Osteoblast (primary cell): ENCODE measurements at regions not wholly inside any gene's neighbourhood (a gene's known extent, or its start where the extent isn't known, plus 50 kb on each side); places are given as distances from the start of the nearest gene placed in this dataset.

ENCODE experiments used
- DNase-seq: peaks from one replicate; pipeline ENCODE4 v3.0.0; 2011; ENCODE audit warnings: low spot score, mixed read lengths; ENCODE audit not compliant: insufficient read length; ENCODE audit errors: missing footprints
- H2AFZ ChIP-seq: 2 replicates; pipeline ENCODE4 v1.6.0; 2011; ENCODE audit warnings: mild to moderate bottlenecking, low read length
- H3K27ac ChIP-seq: 2 replicates; pipeline ENCODE4 v1.5.1; 2011; ENCODE audit warnings: mild to moderate bottlenecking, low read depth, low read length, moderate library complexity
- H3K27me3 ChIP-seq: 2 replicates; pipeline ENCODE4 v1.6.0; 2012; ENCODE audit warnings: mild to moderate bottlenecking, control low read depth, inconsistent platforms, low read length, moderate library complexity; ENCODE audit not compliant: insufficient read depth
- H3K36me3 ChIP-seq: 2 replicates; pipeline ENCODE4 v1.5.1; 2011; ENCODE audit warnings: mild to moderate bottlenecking, low read length, control low read depth, moderate library complexity; ENCODE audit not compliant: insufficient read depth
- H3K4me1 ChIP-seq: 2 replicates; pipeline ENCODE4 v1.5.1; 2011; ENCODE audit warnings: mild to moderate bottlenecking, low read length, control low read depth, moderate library complexity; ENCODE audit not compliant: insufficient read depth
- H3K4me2 ChIP-seq: 2 replicates; pipeline ENCODE4 v1.6.0; 2011; ENCODE audit warnings: mild to moderate bottlenecking, low read length; ENCODE audit not compliant: insufficient read depth
- H3K4me3 ChIP-seq: fragments of 200-600 bp; sonication (generic); 3 replicates; pipeline ENCODE4 v1.5.1; 2012; ENCODE audit warnings: mild to moderate bottlenecking, low read length, inconsistent platforms; ENCODE audit not compliant: insufficient read depth
- H3K79me2 ChIP-seq: 2 replicates; pipeline ENCODE4 v1.6.0; 2012; ENCODE audit warnings: mild to moderate bottlenecking, low read length, control low read depth, inconsistent platforms; ENCODE audit not compliant: insufficient read depth
- H3K9me3 ChIP-seq: 2 replicates; pipeline ENCODE4 v1.5.1; 2011; ENCODE audit warnings: low read depth, low read length, control low read depth
- H4K20me1 ChIP-seq: 2 replicates; pipeline ENCODE4 v1.6.0; 2012; ENCODE audit warnings: mild to moderate bottlenecking, low read length, control low read depth; ENCODE audit not compliant: insufficient read depth
- CTCF ChIP-seq: IDR thresholded peaks from 2 replicates; pipeline ENCODE4 v1.5.1; 2011; ENCODE audit warnings: mild to moderate bottlenecking, low read depth, low read length, moderate library complexity; ENCODE audit errors: extremely low read depth

- Histone ChIP-seq H3K4me3 (no peak overlapping the region), H3K4me1 (no peaks in the 10 kb centered on the region), H3K36me3 (no peaks in the 10 kb centered on the region), H3K4me2 (no peak overlapping the region), H3K9me3 (no peaks in the 10 kb centered on the region), H3K27me3 (no peaks in the 10 kb centered on the region), H3K27ac (no peak overlapping the region), H4K20me1 (no peaks in the 10 kb centered on the region), H3K79me2 (no peaks in the 10 kb centered on the region), H2AFZ (no peak overlapping the region)
- TF ChIP-seq CTCF = peak; percentile 46
- DNase-seq = no peak
Measured at GRCh38 chr10:123573236-123574108, 92.7 kb upstream of the GPR26 start.

- no peaks in the 10 kb centered on the region for H3K27me3 ChIP-seq
- H3K4me2 ChIP-seq = no peak overlapping the region
- H3K79me2 ChIP-seq = no peaks in the 10 kb centered on the region
- no peak overlapping the region for H3K4me3 ChIP-seq
- no peak overlapping the region for H3K27ac ChIP-seq
- DNase-seq = no peak
- no peak for TF ChIP-seq CTCF
- no peaks in the 10 kb centered on the region for H3K4me1 ChIP-seq
- no peaks in the 10 kb centered on the region for H3K36me3 ChIP-seq
- H2AFZ ChIP-seq = no peak overlapping the region
- H3K9me3 ChIP-seq = no peaks in the 10 kb centered on the region
- no peaks in the 10 kb centered on the region for H4K20me1 ChIP-seq
Measured at GRCh38 chr10:123574109-123574698, 92.0 kb upstream of the GPR26 start.

- no peak overlapping the region for H3K4me3 ChIP-seq
- TF ChIP-seq CTCF = no peak
- H3K4me1 ChIP-seq = no peaks in the 10 kb centered on the region
- H3K9me3 ChIP-seq = no peaks in the 10 kb centered on the region
- no peaks in the 10 kb centered on the region for H3K36me3 ChIP-seq
- no peaks in the 10 kb centered on the region for H3K27me3 ChIP-seq
- H3K79me2 ChIP-seq = no peaks in the 10 kb centered on the region
- no peaks in the 10 kb centered on the region for H4K20me1 ChIP-seq
- H3K27ac ChIP-seq = no peak overlapping the region
- H3K4me2 ChIP-seq = no peak overlapping the region
- DNase-seq = no peak
- H2AFZ ChIP-seq = no peak overlapping the region
Measured at GRCh38 chr10:123575105-123575504, 91.0 kb upstream of the GPR26 start.

GRCh38 chr10:123576706-123577105 is 89.4 kb upstream of the GPR26 start:
- Histone ChIP-seq H3K27ac (no peak overlapping the region), H3K79me2 (no peaks in the 10 kb centered on the region), H4K20me1 (no peaks in the 10 kb centered on the region), H3K4me2 (no peak overlapping the region), H3K9me3 (no peaks in the 10 kb centered on the region), H3K36me3 (no peaks in the 10 kb centered on the region), H3K27me3 (no peaks in the 10 kb centered on the region), H3K4me1 (no peaks in the 10 kb centered on the region), H3K4me3 (no peak overlapping the region), H2AFZ (no peak overlapping the region)
- no peak for DNase-seq
- TF ChIP-seq CTCF = no peak
